NCI-H526 (cell line): ENCODE measurements at regions not wholly inside any gene's neighbourhood (a gene's known extent, or its start where the extent isn't known, plus 50 kb on each side); places are given as distances from the start of the nearest gene placed in this dataset.
A peak's percentile ranks its signal among the peaks of the same experiment; 100 is the strongest.
"Not testable (repeated sequence)": the region's sequence is repeated elsewhere in the genome, so short reads cannot be mapped to it uniquely, and the experiment has no call there.

Experiments
- DNase-seq, 2 experiments: peaks; one replicate each; lab custom pipeline; 2025; lab: John Stamatoyannopoulos, UW

- DNase-seq: not testable (repeated sequence)
These were observed 146.8 kb upstream of the ROPN1B start for GRCh38 chr3:125822175-125822574.

- not testable (repeated sequence) for DNase-seq
These were observed 137.8 kb upstream of the ROPN1B start for GRCh38 chr3:125831005-125831750.

GRCh38 chr3:125835562-125835961 lies 133.4 kb upstream of the ROPN1B start:
- not testable (repeated sequence) for DNase-seq

GRCh38 chr3:125836011-125836551 lies 132.9 kb upstream of the ROPN1B start:
- DNase-seq: not testable (repeated sequence)

- DNase-seq: not testable (repeated sequence)
These were observed 132.2 kb upstream of the ROPN1B start for GRCh38 chr3:125836786-125837185.

- DNase-seq: not testable (repeated sequence)
These were observed 130.1 kb upstream of the ROPN1B start for GRCh38 chr3:125838857-125839256.

GRCh38 chr3:125840465-125840864 lies 128.5 kb upstream of the ROPN1B start:
- DNase-seq: not testable (repeated sequence)

- not testable (repeated sequence) for DNase-seq
These were observed 121.0 kb upstream of the ROPN1B start for GRCh38 chr3:125847966-125848365.

GRCh38 chr3:125855006-125855405 lies 114.0 kb upstream of the ROPN1B start:
- peak in 1 of 2 experiments; percentile 2 for DNase-seq

GRCh38 chr3:125860547-125860946 lies 108.4 kb upstream of the ROPN1B start:
- DNase-seq: not testable (repeated sequence)

- not testable (repeated sequence) for DNase-seq
These were observed 106.1 kb upstream of the ROPN1B start for GRCh38 chr3:125862841-125863254.

- not testable (repeated sequence) for DNase-seq
These were observed 104.4 kb upstream of the ROPN1B start for GRCh38 chr3:125864532-125864931.

- peak; percentile 65 to 84 for DNase-seq
These were observed 83.0 kb upstream of the ROPN1B start for GRCh38 chr3:125886006-125886405.

- not testable (repeated sequence) for DNase-seq
These were observed 69.8 kb upstream of the ROPN1B start for GRCh38 chr3:125899181-125899580.

- DNase-seq: not testable (repeated sequence)
These were observed 67.5 kb upstream of the ROPN1B start for GRCh38 chr3:125901473-125901872.

GRCh38 chr3:125903780-125904455 lies 65.1 kb upstream of the ROPN1B start:
- DNase-seq: not testable (repeated sequence)

GRCh38 chr3:125907279-125907678 lies 61.7 kb upstream of the ROPN1B start:
- DNase-seq: not testable (repeated sequence)

GRCh38 chr3:125910851-125911250 lies 58.1 kb upstream of the ROPN1B start:
- not testable (repeated sequence) for DNase-seq

- peak in 1 of 2 experiments; percentile 33 for DNase-seq
These were observed 54.2 kb upstream of the ROPN1B start for GRCh38 chr3:125914608-125915436.

GRCh38 chr3:125915437-125915787 lies 53.6 kb upstream of the ROPN1B start:
- DNase-seq: peak in 1 of 2 experiments; percentile 62

GRCh38 chr3:125915792-125916375 lies 53.1 kb upstream of the ROPN1B start:
- DNase-seq: peak; percentile 98 to 100
